GM18505 (cell line): ENCODE measurements at regions not wholly inside any gene's neighbourhood (a gene's known extent, or its start where the extent isn't known, plus 50 kb on each side); places are given as distances from the start of the nearest gene placed in this dataset.

Experiments used
- ATAC-seq: cut with Tn5 transposase; IDR thresholded peaks from one replicate; pipeline ENCODE4 v1.9.1; 2021; ENCODE audit not compliant: unreplicated experiment
- POLR2A ChIP-seq: IDR thresholded peaks from 4 replicates; pipeline ENCODE4 v1.6.1; 2011; ENCODE audit warnings: borderline replicate concordance; ENCODE audit not compliant: insufficient read depth, insufficient read length; ENCODE audit errors: extremely low read depth

- no peak for ATAC-seq
Measured at GRCh38 chr2:120611016-120611415, 124.7 kb upstream of the GLI2 start.

DNA sequence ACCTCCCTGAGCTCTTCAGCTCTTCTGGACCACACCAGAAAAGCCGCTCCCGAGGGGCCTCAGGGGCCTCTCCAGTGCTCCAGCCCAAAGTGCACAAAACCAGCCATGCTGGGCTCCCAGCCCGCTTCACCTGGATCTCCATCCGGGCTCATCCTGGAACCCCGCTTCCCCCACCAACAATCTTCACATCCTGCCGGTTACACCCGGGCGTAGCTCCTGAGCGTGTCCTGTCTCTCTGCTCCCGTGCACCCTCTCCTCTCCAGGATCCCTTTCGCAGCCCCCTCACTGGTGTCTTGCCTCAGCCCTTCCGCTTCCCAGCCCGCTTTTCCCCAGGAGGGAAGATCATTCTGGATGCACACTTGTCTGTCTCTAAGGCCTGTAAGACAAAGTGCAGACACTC, 123.7 kb upstream of the GLI2 start:
- ATAC-seq = no peak
- TF ChIP-seq POLR2A = no peak

More at GRCh38 chr2:120611016-120611415, 124.7 kb upstream of the GLI2 start:
- TF ChIP-seq POLR2A = no peak

DNA sequence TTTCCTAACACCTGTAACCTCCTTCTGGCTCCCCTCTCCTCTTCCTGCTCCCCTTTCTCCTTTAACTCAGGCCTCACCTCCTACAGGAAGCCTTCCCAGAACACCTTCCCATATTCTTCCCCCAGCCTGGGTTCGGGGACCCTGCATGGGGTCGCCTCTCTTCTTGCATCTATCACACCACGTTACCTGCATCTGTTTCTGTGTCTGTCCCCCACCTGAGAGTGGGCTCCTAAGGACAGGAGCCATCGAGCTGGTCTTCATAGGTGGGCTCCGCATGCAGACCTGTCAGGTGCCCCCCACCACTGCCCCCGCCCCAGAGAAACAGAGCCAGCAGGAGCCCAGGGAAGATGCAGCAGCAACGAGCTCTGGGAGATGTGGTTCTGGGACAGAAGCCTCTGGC, 123.2 kb upstream of the GLI2 start:
- ATAC-seq = no peak
- no peak for TF ChIP-seq POLR2A

- no peak for ATAC-seq
- TF ChIP-seq POLR2A = no peak
Measured at GRCh38 chr2:120612931-120613330, 122.7 kb upstream of the GLI2 start.

DNA sequence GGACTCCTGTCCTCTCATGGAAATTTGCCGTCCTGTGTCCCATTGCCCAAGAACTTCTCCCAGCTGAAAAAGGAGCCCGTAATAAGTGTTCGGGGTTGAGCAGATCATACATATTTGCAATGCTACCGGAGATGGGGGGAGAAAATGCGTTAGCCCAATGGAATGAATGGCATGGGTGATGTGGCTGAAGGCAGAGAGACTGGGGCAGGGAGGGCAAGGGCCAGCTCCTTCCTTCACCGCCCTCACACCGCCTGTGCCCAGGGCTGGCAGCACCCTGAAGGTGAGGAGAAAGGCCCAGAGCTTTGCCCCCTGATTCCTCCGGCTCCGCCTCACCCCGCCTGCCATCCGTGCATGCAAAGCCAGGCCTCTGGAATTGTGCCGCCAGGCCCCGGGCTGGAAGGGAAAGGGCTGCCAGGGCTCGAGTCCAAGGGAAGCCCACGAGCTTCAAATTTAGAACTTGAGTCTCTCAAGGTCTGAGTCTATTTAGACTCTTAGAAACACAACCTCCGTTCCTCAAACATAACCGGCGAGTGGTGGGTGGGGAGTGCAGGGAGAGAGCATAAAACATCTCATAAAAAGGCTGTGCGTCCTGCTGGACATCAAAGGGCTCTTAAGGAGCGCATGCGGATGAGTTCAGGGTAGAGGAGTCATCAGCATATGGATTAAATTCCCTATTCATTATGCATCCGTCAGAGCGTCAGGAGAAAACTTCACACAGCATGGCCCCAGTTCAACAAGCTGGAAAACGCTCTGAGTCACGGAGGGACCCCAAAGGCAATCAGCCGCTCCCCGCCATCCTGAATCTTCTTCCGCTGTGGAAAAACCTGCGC, 121.7 kb upstream of the GLI2 start:
- no peak for ATAC-seq
- TF ChIP-seq POLR2A = no peak

- no peak for ATAC-seq
- TF ChIP-seq POLR2A = no peak
Measured at GRCh38 chr2:120614901-120615300, 120.8 kb upstream of the GLI2 start.

DNA sequence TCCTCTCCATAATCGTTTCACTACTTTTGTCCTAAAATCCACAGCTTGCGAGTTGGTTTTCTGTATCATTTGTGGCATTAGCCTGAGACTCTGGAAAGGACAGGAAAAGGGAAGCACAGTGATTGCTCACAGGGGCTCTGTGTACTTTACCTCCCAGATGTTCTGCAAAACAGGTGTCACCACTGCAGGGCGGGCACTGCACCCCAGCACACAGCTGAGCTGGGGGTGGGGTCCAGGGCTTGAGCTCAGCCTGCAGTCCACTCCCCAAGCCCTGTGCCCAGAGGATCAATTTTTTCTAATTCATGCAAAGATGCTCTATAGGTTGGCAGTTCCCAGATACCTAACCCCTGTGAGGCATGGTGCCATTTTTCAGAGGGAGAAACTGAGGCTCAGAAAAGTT, 119.4 kb upstream of the GLI2 start:
- ATAC-seq = no peak
- no peak for TF ChIP-seq POLR2A

DNA sequence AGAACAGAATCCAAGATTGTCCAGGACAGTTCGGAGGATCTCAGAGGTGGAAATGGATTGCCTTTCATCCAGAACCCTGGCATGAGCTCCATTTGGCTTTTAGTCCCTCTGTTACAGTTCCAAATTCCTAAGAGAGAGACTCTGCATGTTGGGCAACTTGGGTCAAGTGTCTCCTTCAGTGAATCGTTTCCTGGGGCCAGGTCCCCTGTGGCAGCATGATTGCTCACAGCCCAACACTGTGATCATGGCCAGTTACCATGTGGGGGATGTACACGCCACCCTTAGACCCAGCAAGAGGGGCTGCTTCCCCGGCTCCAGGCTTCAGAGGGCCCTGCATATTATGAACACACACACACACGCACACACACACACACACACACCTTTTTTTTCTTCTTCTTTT, 118.6 kb upstream of the GLI2 start:
- no peak for TF ChIP-seq POLR2A
- ATAC-seq = no peak

DNA sequence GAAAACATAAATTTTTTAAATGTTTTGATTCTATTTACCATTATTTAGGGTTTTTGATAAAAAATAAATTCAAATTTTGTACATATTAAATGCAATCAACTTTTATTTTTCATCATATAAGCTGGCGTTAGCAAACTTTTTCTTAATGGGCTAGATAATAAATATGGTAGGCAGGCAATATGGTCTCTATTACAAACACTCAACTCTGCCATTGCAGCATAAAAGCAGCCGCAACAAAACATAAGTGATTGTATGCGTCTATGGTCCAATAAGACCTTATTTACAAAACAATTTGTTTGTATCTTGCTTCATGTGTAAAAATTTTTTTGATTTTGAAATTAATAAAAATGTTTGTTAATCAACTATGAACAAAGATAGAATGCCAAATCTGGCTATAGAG, 116.8 kb upstream of the GLI2 start:
- ATAC-seq = no peak
- no peak for TF ChIP-seq POLR2A

- TF ChIP-seq POLR2A = no peak
- ATAC-seq = no peak
Measured at GRCh38 chr2:120619579-120619978, 116.1 kb upstream of the GLI2 start.

- ATAC-seq = no peak
- no peak for TF ChIP-seq POLR2A
Measured at GRCh38 chr2:120620025-120620793, 115.5 kb upstream of the GLI2 start.

DNA sequence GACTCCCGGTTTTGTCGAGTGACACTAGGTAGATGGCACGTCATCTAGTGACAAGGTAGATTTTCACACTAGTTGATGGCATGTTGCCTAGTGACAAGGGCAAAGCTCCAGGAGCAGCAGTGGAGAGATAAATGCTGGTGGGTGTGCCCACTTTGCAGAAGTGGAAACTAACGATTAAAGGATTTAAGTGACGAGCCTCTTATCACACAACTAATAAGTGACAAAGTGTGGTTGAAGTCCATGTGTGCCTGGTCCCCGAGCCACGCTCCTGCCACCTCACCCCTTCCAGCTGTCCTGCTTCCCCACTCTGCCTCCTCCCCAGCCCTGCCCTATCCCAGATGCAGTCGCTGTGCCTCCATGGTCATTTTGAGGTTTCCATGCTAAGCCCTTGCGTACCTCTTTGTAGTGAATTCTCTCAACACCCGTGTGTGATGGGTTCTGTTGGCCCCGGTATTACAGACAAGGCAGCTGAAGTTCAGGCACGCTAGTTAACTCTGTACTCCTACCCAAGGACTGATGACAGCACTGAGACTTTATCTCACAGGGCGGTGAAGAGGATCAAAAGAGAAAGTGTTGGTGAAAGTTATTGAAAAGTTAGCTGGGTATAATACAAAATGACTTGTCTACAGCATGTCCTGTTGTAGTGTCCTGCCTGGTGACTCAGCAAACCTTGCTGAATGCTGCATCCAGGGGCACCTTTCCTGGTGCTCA, 113.4 kb upstream of the GLI2 start:
- ATAC-seq = no peak

More for the DNA sequence above, 113.4 kb upstream of the GLI2 start:
- no peak for TF ChIP-seq POLR2A
